ENCODE measurements at regions not wholly inside any gene's neighbourhood (a gene's known extent, or its start where the extent isn't known, plus 50 kb on each side); places are given as distances from the start of the nearest gene placed in this dataset.

- Histone ChIP-seq H3K4me3 (no peak overlapping the region), H3K36me3 (ENCODE audit: insufficient read depth in 1 of 2, low read depth in 1 of 2) (no peaks in the 10 kb centered on the region), H3K9me3 (no peaks in the 10 kb centered on the region), H3K27ac (no peak overlapping the region), H3K27me3 (ENCODE audit: insufficient read depth in 3 of 3, low read length in 2 of 3) (no peaks in the 10 kb centered on the region), H3K4me1 (no peaks in the 10 kb centered on the region)
- no peak for TF ChIP-seq CTCF (IDR thresholded peaks at IDR 0.05)
- ATAC-seq (no peak), DNase-seq (no peak)
- intact Hi-C loops (cut with DNase I), result no loop called here
- 92 to 100% (median 96%) methylated on average over 1 of the region's 1 CpG for WGBS, 3 donors
These were observed 141.2 kb upstream of the SESN3 start for GRCh38 chr11:95372097-95372656.

GRCh38 chr11:95371153-95371552, 140.2 kb upstream of the SESN3 start:
- H3K36me3 ChIP-seq (ENCODE audit: insufficient read depth in 1 of 2, low read depth in 1 of 2), result no peaks in the 10 kb centered on the region
- no peaks in the 10 kb centered on the region for H3K27me3 ChIP-seq (ENCODE audit: insufficient read depth in 3 of 3, low read length in 2 of 3)
- H3K4me3 ChIP-seq, result no peak overlapping the region
- H3K9me3 ChIP-seq, result no peaks in the 10 kb centered on the region
- no peak for ATAC-seq
- intact Hi-C loops (cut with DNase I), result no loop called here
- DNase-seq, result no peak
- 80 to 92% (median 89%) methylated on average over 1 of the region's 1 CpG for WGBS, 3 donors
- TF ChIP-seq CTCF (IDR thresholded peaks at IDR 0.05), result no peak
- H3K27ac ChIP-seq, result no peak overlapping the region
- H3K4me1 ChIP-seq, result no peaks in the 10 kb centered on the region

- intact Hi-C loops (cut with DNase I), result no loop called here
These were observed 136.7 kb upstream of the SESN3 start for GRCh38 chr11:95367726-95368125.

GRCh38 chr11:95365348-95365747, 134.3 kb upstream of the SESN3 start:
- Histone ChIP-seq H3K27ac (no peak overlapping the region), H3K4me3 (no peak overlapping the region), H3K27me3 (ENCODE audit: insufficient read depth in 3 of 3, low read length in 2 of 3) (no peaks in the 10 kb centered on the region), H3K9me3 (no peaks in the 10 kb centered on the region), H3K36me3 (ENCODE audit: insufficient read depth in 1 of 2, low read depth in 1 of 2) (no peaks in the 10 kb centered on the region), H3K4me1 (no peaks in the 10 kb centered on the region)
- intact Hi-C loops (cut with DNase I), result no loop called here
- no peak for TF ChIP-seq CTCF (IDR thresholded peaks at IDR 0.05)
- ATAC-seq (no peak), DNase-seq (no peak)
- WGBS, 3 donors, result 70 to 78% (median 77%) methylated on average over 3 of the region's 3 CpGs

More at GRCh38 chr11:95367726-95368125, 136.7 kb upstream of the SESN3 start:
- Histone ChIP-seq H3K27ac (no peak overlapping the region), H3K9me3 (no peaks in the 10 kb centered on the region), H3K27me3 (ENCODE audit: insufficient read depth in 3 of 3, low read length in 2 of 3) (no peaks in the 10 kb centered on the region), H3K4me1 (no peaks in the 10 kb centered on the region), H3K4me3 (no peak overlapping the region), H3K36me3 (ENCODE audit: insufficient read depth in 1 of 2, low read depth in 1 of 2) (no peaks in the 10 kb centered on the region)
- DNase-seq (no peak), ATAC-seq (no peak)
- WGBS, 3 donors, result 57 to 77% (median 74%) methylated on average over 4 of the region's 4 CpGs
- TF ChIP-seq CTCF (IDR thresholded peaks at IDR 0.05), result no peak
